Neuronal stem cell (in vitro differentiated cells): ENCODE measurements at regions not wholly inside any gene's neighbourhood (a gene's known extent, or its start where the extent isn't known, plus 50 kb on each side); places are given as distances from the start of the nearest gene placed in this dataset.
A peak's percentile ranks its signal among the peaks of the same experiment; 100 is the strongest.

Experiments used
- DNase-seq: peaks from one replicate; pipeline ENCODE4 v3.0.0-alpha.2; 2013; ENCODE audit warnings: low spot score
- H2AFZ ChIP-seq: one replicate; pipeline ENCODE4 v1.6.1; 2013; ENCODE audit warnings: mild to moderate bottlenecking, low read length, inconsistent platforms
- H2AK5ac ChIP-seq: 2 replicates; pipeline ENCODE4 v1.6.1; 2013; ENCODE audit warnings: low read depth, mild to moderate bottlenecking, inconsistent platforms, low read length, moderate library complexity, mixed read lengths
- H2BK120ac ChIP-seq: 2 replicates; pipeline ENCODE4 v1.6.1; 2013; ENCODE audit warnings: low read depth, mild to moderate bottlenecking, inconsistent platforms, low read length, moderate library complexity, mixed read lengths
- H2BK12ac ChIP-seq: one replicate; pipeline ENCODE4 v1.6.1; 2013; ENCODE audit warnings: low read length, inconsistent platforms
- H2BK15ac ChIP-seq: 2 replicates; pipeline ENCODE4 v1.6.1; 2013; ENCODE audit warnings: mild to moderate bottlenecking, low read length, inconsistent platforms, mixed read lengths
- H2BK5ac ChIP-seq: one replicate; pipeline ENCODE4 v1.6.1; 2013; ENCODE audit warnings: inconsistent platforms, mild to moderate bottlenecking, low read length, moderate library complexity
- H3K14ac ChIP-seq: one replicate; pipeline ENCODE4 v1.6.1; 2013; ENCODE audit warnings: low read length, inconsistent platforms
- H3K18ac ChIP-seq: 2 replicates; pipeline ENCODE4 v1.6.1; 2013; ENCODE audit warnings: low read length, inconsistent platforms
- H3K23ac ChIP-seq: 2 replicates; pipeline ENCODE4 v1.6.1; 2013; ENCODE audit warnings: low read depth, mild to moderate bottlenecking, mixed read lengths, low read length, inconsistent platforms; ENCODE audit not compliant: poor library complexity
- H3K27ac ChIP-seq: replicated peaks from 3 replicates; pipeline ENCODE4 v1.5.1; 2013; ENCODE audit warnings: low read length, inconsistent platforms
- H3K27me3 ChIP-seq, 3 experiments: 2 replicates each; pipeline ENCODE4 v1.6.1; 2013; ENCODE audit warnings: low read length in 3 of 3, mild to moderate bottlenecking in 2 of 3, inconsistent platforms in 1 of 3, low read depth in 1 of 3, mixed read lengths in 1 of 3, moderate library complexity in 1 of 3; ENCODE audit not compliant: control insufficient read depth in 3 of 3, insufficient read depth in 3 of 3
- H3K36me3 ChIP-seq, 2 donors: replicated peaks in 1 of 2; 2 replicates each; pipeline ENCODE4 v1.6.1; 2013; ENCODE audit warnings: low read length in 2 of 2; ENCODE audit not compliant: control insufficient read depth in 2 of 2, insufficient read depth in 2 of 2
- H3K4ac ChIP-seq: 2 replicates; pipeline ENCODE4 v1.6.1; 2013; ENCODE audit warnings: inconsistent platforms, mild to moderate bottlenecking, low read length, moderate library complexity
- H3K4me1 ChIP-seq, 2 donors: 1 replicate in 1 of 2; 2 replicates in 1 of 2; pipeline ENCODE4 v1.6.1; 2013; ENCODE audit warnings: low read length in 2 of 2, low read depth in 1 of 2; ENCODE audit not compliant: control insufficient read depth in 2 of 2, insufficient read depth in 1 of 2
- H3K4me2 ChIP-seq: one replicate; pipeline ENCODE4 v1.6.1; 2013; ENCODE audit warnings: mild to moderate bottlenecking, low read length, inconsistent platforms; ENCODE audit not compliant: insufficient read depth, poor library complexity, severe bottlenecking
- H3K4me3 ChIP-seq, 2 donors: 2 replicates each; pipeline ENCODE4 v1.5.1; 2013; ENCODE audit warnings: low read length in 2 of 2, mild to moderate bottlenecking in 2 of 2, inconsistent platforms in 1 of 2, moderate library complexity in 1 of 2
- H3K79me1 ChIP-seq: one replicate; pipeline ENCODE4 v1.6.1; 2013; ENCODE audit warnings: low read depth, mild to moderate bottlenecking, inconsistent platforms, low read length, moderate library complexity
- H3K9ac ChIP-seq: one replicate; pipeline ENCODE4 v1.6.1; 2013; ENCODE audit warnings: mild to moderate bottlenecking, low read depth, low read length, inconsistent platforms; ENCODE audit not compliant: poor library complexity
- H3K9me3 ChIP-seq, 2 donors: replicated peaks in 1 of 2; 2 replicates each; pipeline versions ENCODE3 to v1.6.1; 2013; ENCODE audit warnings: low read length in 2 of 2, mild to moderate bottlenecking in 2 of 2, inconsistent platforms in 1 of 2, low read depth in 1 of 2, mixed read lengths in 1 of 2, moderate library complexity in 1 of 2; ENCODE audit not compliant: control insufficient read depth in 2 of 2, insufficient read depth in 1 of 2
- H4K8ac ChIP-seq: one replicate; pipeline ENCODE4 v1.6.1; 2013; ENCODE audit warnings: low read depth, mild to moderate bottlenecking, inconsistent platforms, low read length, moderate library complexity
- H4K91ac ChIP-seq: one replicate; pipeline ENCODE4 v1.6.1; 2013; ENCODE audit warnings: low read length, low read depth, mild to moderate bottlenecking, inconsistent platforms; ENCODE audit not compliant: poor library complexity
- WGBS, 2 donors: extraction: QIAGEN DNeasy Blood & Tissue Kit; methylation state at CpG; one replicate each; pipeline ENCODE4 v1.1.7; 2013; ENCODE audit warnings: missing lambda C conversion rate in 2 of 2, mixed read lengths in 1 of 2; ENCODE audit not compliant: insufficient read length in 2 of 2, insufficient replicate concordance in 1 of 2; ENCODE audit errors: extremely low coverage in 2 of 2; 5-methylcytosine and 5-hydroxymethylcytosine counted together

- Histone ChIP-seq H3K27ac (no peak overlapping the region), H3K9ac (no peak overlapping the region), H3K18ac (no peak overlapping the region), H2BK120ac (no peak overlapping the region), H3K14ac (no peak overlapping the region), H3K36me3 (no peaks in the 10 kb centered on the region), H2BK12ac (no peak overlapping the region), H2BK15ac (no peak overlapping the region), H3K9me3 (no peaks in the 10 kb centered on the region), H3K23ac (no peak overlapping the region), H3K79me1 (no peaks in the 10 kb centered on the region), H3K4me1 (no peaks in the 10 kb centered on the region), H3K27me3 (no peaks in the 10 kb centered on the region), H3K4me3 (no peak overlapping the region), H4K91ac (no peak overlapping the region), H2AK5ac (no peak overlapping the region), H2AFZ (no peak overlapping the region), H4K8ac (no peak overlapping the region), H3K4ac (no peak overlapping the region), H2BK5ac (no peak overlapping the region), H3K4me2 (no peak overlapping the region)
- WGBS, 2 donors = no CpG with 5 or more reads among the region's 1 CpG
- DNase-seq = no peak
These were observed 798.0 kb upstream of the RAB6C start for GRCh38 chr2:129181433-129181832.

- H3K4me1 ChIP-seq = no peaks in the 10 kb centered on the region
- no peak overlapping the region for H4K91ac ChIP-seq
- no peak overlapping the region for H2BK5ac ChIP-seq
- H3K4ac ChIP-seq = no peak overlapping the region
- H2BK15ac ChIP-seq = no peak overlapping the region
- H2BK120ac ChIP-seq = no peak overlapping the region
- no peak overlapping the region for H3K18ac ChIP-seq
- no peak overlapping the region for H3K23ac ChIP-seq
- H3K4me2 ChIP-seq = no peak overlapping the region
- DNase-seq = no peak
- H3K27me3 ChIP-seq = no peaks in the 10 kb centered on the region
- H3K14ac ChIP-seq = no peak overlapping the region
- H3K79me1 ChIP-seq = no peaks in the 10 kb centered on the region
- no peak overlapping the region for H4K8ac ChIP-seq
- H2BK12ac ChIP-seq = no peak overlapping the region
- no peaks in the 10 kb centered on the region for H3K36me3 ChIP-seq
- WGBS, 2 donors = no CpG with 5 or more reads among the region's 4 CpGs
- no peak overlapping the region for H3K27ac ChIP-seq
- H3K4me3 ChIP-seq = no peak overlapping the region
- no peak overlapping the region for H3K9ac ChIP-seq
- H2AK5ac ChIP-seq = no peak overlapping the region
- H3K9me3 ChIP-seq = no peaks in the 10 kb centered on the region
- no peak overlapping the region for H2AFZ ChIP-seq
These were observed 797.5 kb upstream of the RAB6C start for GRCh38 chr2:129181963-129182362.

GRCh38 chr2:129187343-129187742 is 792.1 kb upstream of the RAB6C start:
- Histone ChIP-seq H3K9ac (no peak overlapping the region), H2AFZ (no peak overlapping the region), H2BK120ac (no peak overlapping the region), H3K4me2 (no peak overlapping the region), H3K9me3 (no peaks in the 10 kb centered on the region), H3K4me1 (peaks cover 0 to 17% of the 10 kb centered on the region in 2 donors), H4K91ac (no peak overlapping the region), H3K14ac (no peak overlapping the region), H3K4me3 (no peak overlapping the region), H2AK5ac (no peak overlapping the region), H3K4ac (no peak overlapping the region), H3K27me3 (no peaks in the 10 kb centered on the region), H3K23ac (no peak overlapping the region), H4K8ac (no peak overlapping the region), H3K36me3 (no peaks in the 10 kb centered on the region), H2BK12ac (no peak overlapping the region), H3K27ac (no peak overlapping the region), H3K79me1 (no peaks in the 10 kb centered on the region), H2BK5ac (no peak overlapping the region), H2BK15ac (no peak overlapping the region), H3K18ac (no peak overlapping the region)
- no peak for DNase-seq
- WGBS, 2 donors = no CpG with 5 or more reads among the region's 3 CpGs

- H3K14ac ChIP-seq = no peak overlapping the region
- no peak overlapping the region for H3K4me3 ChIP-seq
- H3K36me3 ChIP-seq = no peaks in the 10 kb centered on the region
- WGBS, 2 donors = no CpG with 5 or more reads among the region's 9 CpGs
- peak overlapping the region; percentile 46 for H3K18ac ChIP-seq
- no peak overlapping the region for H2BK12ac ChIP-seq
- peaks cover 0 to 20% of the 10 kb centered on the region in 2 donors for H3K4me1 ChIP-seq
- H2AK5ac ChIP-seq = no peak overlapping the region
- H3K4me2 ChIP-seq = no peak overlapping the region
- no peak overlapping the region for H3K27ac ChIP-seq
- H2BK15ac ChIP-seq = no peak overlapping the region
- H3K23ac ChIP-seq = no peak overlapping the region
- H3K9me3 ChIP-seq = no peaks in the 10 kb centered on the region
- no peak overlapping the region for H2BK5ac ChIP-seq
- H2AFZ ChIP-seq = no peak overlapping the region
- no peak for DNase-seq
- H3K27me3 ChIP-seq = no peaks in the 10 kb centered on the region
- H3K9ac ChIP-seq = no peak overlapping the region
- no peak overlapping the region for H2BK120ac ChIP-seq
- no peak overlapping the region for H4K91ac ChIP-seq
- no peak overlapping the region for H3K4ac ChIP-seq
- no peak overlapping the region for H4K8ac ChIP-seq
- H3K79me1 ChIP-seq = no peaks in the 10 kb centered on the region
These were observed 791.0 kb upstream of the RAB6C start for GRCh38 chr2:129188451-129188850.
